Left lung (tissue), 4 donors: ENCODE measurements at regions not wholly inside any gene's neighbourhood (a gene's known extent, or its start where the extent isn't known, plus 50 kb on each side); places are given as distances from the start of the nearest gene placed in this dataset.

Experiments used
- ATAC-seq: fragments of 200-7000 bp; cut with Tn5 transposase; one replicate; pipeline ENCODE4 v1.9.1; 2020; ENCODE audit warnings: moderate library complexity
- DNase-seq, 4 donors: peaks; one replicate each; pipeline ENCODE4 v3.0.0-alpha.2; 2013 to 2020
- H3K27ac ChIP-seq, 2 donors: fragments of 200-600 bp; sonication (generic) in 1 of 2; one replicate each; pipeline versions ENCODE4 v1.5.0 to v1.8.0; 2020 to 2021
- H3K27me3 ChIP-seq, 2 donors: fragments of 200-600 bp; sonication (generic) in 1 of 2; one replicate each; pipeline versions ENCODE4 v1.5.0 to v1.8.0; 2020 to 2021
- H3K36me3 ChIP-seq, 2 donors: fragments of 200-600 bp; sonication (generic) in 1 of 2; one replicate each; pipeline versions ENCODE4 v1.5.0 to v1.8.0; 2020 to 2021
- H3K4me1 ChIP-seq, 2 donors: fragments of 200-600 bp; one replicate each; pipeline ENCODE4 v1.8.0; 2021
- H3K4me3 ChIP-seq, 2 donors: fragments of 200-600 bp; sonication (generic) in 1 of 2; one replicate each; pipeline versions ENCODE4 v1.5.0 to v1.8.0; 2020 to 2021; ENCODE audit warnings: mild to moderate bottlenecking in 1 of 2
- H3K9me3 ChIP-seq, 2 donors: fragments of 200-600 bp; sonication (generic) in 1 of 2; one replicate each; pipeline versions ENCODE4 v1.5.0 to v1.8.0; 2020 to 2021
- intact Hi-C, 2 donors: fragments of 100-400 bp; cut with DNase I; formaldehyde crosslinking; loops; one replicate each; pipeline versions ENCODE4 v1.11.2 to v1.14.2; 2022
- TF ChIP-seq, protein P1 (sequence below), 2 donors: fragments of 200-600 bp; sonication (generic) in 1 of 2; IDR thresholded peaks; one replicate each; pipeline versions ENCODE4 v1.5.0 to v1.8.0; 2021; ENCODE audit warnings: antibody characterized with exemption in 2 of 2
- donor health status: DM: no; HTN: yes; CAD: no.
- donor health status: DM: no; HTN: no; CAD: no.

DNA sequence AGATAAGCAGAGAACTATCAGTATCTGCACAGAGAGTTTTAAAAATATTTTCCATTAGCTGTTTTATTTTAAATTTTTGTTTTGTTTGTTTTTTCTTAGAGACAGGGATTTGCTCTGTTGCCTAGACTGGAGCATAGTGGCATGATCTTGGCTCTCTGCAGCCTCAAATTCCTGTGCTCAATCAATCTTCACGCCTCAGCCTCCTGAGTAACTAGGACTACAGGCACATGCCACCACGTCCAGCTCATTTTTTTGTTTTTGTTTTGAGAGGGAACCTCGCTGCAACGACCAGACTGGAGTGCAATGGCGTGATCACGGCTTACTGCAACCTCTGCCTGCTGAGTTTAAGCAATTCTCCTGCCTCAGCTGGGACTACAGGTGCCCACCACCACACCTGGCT, 138.2 kb upstream of the LPAR1 start:
- H3K4me1 ChIP-seq: no peaks in the 10 kb centered on the region
- no peak overlapping the region for H3K27ac ChIP-seq
- intact Hi-C loops: no loop called here
- DNase-seq: no peak
- H3K36me3 ChIP-seq: no peaks in the 10 kb centered on the region
- no peaks in the 10 kb centered on the region for H3K27me3 ChIP-seq
- TF ChIP-seq, protein P1, sequence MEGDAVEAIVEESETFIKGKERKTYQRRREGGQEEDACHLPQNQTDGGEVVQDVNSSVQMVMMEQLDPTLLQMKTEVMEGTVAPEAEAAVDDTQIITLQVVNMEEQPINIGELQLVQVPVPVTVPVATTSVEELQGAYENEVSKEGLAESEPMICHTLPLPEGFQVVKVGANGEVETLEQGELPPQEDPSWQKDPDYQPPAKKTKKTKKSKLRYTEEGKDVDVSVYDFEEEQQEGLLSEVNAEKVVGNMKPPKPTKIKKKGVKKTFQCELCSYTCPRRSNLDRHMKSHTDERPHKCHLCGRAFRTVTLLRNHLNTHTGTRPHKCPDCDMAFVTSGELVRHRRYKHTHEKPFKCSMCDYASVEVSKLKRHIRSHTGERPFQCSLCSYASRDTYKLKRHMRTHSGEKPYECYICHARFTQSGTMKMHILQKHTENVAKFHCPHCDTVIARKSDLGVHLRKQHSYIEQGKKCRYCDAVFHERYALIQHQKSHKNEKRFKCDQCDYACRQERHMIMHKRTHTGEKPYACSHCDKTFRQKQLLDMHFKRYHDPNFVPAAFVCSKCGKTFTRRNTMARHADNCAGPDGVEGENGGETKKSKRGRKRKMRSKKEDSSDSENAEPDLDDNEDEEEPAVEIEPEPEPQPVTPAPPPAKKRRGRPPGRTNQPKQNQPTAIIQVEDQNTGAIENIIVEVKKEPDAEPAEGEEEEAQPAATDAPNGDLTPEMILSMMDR (IDR thresholded peaks at IDR 0.05): no peak
- H3K9me3 ChIP-seq: no peaks in the 10 kb centered on the region
- ATAC-seq: no peak
- no peak overlapping the region for H3K4me3 ChIP-seq

DNA sequence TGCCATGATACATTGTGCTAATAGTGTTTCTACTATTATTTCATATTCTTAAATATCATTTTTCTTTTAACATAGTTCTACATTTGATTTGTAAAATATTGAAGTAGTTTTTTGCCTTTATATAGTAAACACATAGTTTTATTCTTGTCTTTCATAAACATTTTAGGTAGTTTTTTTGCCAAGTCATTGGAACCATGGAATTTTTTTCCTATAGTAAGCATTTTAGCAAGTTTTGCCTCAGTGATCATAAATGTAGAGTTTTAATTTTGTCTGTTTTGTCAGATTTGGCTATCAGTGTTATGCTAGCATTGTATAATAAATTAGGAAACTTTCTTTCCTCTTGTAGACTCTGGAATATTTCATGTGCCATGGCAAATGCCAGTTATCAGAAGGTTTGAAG, 137.1 kb upstream of the LPAR1 start:
- Histone ChIP-seq H3K27me3 (no peaks in the 10 kb centered on the region), H3K36me3 (no peaks in the 10 kb centered on the region), H3K4me1 (no peaks in the 10 kb centered on the region), H3K9me3 (no peaks in the 10 kb centered on the region), H3K27ac (no peak overlapping the region), H3K4me3 (no peak overlapping the region)
- intact Hi-C loops: no loop called here
- ATAC-seq (no peak), DNase-seq (no peak)
- TF ChIP-seq, protein P1 (IDR thresholded peaks at IDR 0.05): no peak

DNA sequence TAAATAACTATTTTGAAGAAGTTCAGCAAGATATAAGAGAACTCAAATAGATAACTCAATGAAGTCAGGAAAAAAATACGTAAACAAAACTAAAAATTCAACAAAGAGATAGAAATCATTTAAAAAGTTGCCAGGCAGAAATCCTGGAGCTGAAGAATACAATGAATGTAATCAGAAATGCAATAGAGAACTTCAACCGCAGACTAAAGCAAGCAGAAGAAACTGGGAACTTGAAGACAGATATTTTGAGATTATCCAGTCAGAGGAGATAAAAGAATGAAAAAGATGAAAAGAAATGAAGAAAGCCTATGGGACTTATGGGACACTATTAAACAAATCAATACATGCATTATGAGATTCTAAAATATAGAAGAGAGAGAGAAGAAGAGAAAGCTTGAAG, 129.1 kb upstream of the LPAR1 start:
- H3K36me3 ChIP-seq: no peaks in the 10 kb centered on the region
- intact Hi-C loops: no loop called here
- DNase-seq (no peak), ATAC-seq (no peak)
- peaks cover 0 to 16% of the 10 kb centered on the region in 2 donors for H3K9me3 ChIP-seq
- no peaks in the 10 kb centered on the region for H3K27me3 ChIP-seq
- TF ChIP-seq, protein P1 (IDR thresholded peaks at IDR 0.05): no peak
- no peak overlapping the region for H3K27ac ChIP-seq
- H3K4me3 ChIP-seq: no peak overlapping the region
- H3K4me1 ChIP-seq: peaks cover 0 to 23% of the 10 kb centered on the region in 2 donors

DNA sequence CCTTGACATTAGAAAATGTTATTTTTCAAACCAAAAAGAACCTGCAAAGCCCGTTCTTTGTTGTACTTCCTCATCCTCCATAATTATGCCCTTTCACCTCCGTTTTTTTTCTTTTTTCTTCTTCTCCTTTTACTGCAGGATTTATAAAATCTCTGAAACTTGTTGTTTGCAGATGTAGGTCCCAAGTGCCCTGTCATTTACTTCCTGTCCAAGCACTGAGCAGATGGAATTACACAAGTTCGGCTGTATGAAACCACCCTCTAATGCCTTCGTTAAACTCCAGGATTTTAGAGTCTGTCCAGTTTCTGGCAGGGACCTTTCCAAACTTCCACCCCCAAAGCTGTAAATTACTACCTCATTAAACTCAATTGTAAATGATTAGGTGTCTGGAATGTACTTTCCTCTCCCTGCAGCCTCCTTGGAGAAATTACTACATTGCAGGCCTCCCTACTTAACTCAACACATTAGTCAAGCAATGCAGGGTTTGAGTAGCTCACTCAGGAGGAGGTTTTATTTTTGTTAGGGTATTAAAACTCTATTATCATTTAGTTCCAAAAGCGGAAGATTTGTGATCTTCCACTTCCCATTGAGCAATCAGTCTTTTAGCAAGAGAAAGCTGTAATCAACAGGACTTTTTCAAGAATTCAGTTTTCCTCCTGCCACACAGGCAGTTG, 125.6 kb upstream of the LPAR1 start:
- intact Hi-C loops: no loop called here
- ATAC-seq: peak; percentile 57

DNA sequence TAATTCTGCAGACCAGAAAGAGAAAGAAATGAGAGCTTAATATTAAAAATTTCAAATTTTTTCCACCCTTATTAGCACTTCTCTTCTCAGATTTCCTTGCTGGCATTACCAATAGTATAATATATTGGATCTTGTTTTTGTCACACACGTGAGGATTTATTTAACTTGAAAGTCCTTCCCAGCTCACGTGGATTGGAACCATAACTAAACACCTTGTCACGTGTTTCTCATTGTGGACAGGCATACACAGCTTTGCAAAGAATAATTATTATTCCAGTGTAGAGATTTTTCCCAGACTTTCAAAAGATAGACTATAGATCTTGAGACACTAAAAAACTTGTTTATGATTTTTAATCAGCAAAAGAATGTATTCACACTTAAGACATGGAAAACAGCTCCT, 123.8 kb upstream of the LPAR1 start:
- Histone ChIP-seq H3K9me3 (peaks cover 0 to under 1% of the 10 kb centered on the region in 2 donors), H3K4me1 (peaks cover 0 to 23% of the 10 kb centered on the region in 2 donors), H3K36me3 (no peaks in the 10 kb centered on the region), H3K27me3 (no peaks in the 10 kb centered on the region), H3K4me3 (no peak overlapping the region), H3K27ac (no peak overlapping the region)
- ATAC-seq (no peak), DNase-seq (no peak)
- TF ChIP-seq, protein P1 (IDR thresholded peaks at IDR 0.05): no peak
- intact Hi-C loops: no loop called here

More for the DNA sequence above, 125.6 kb upstream of the LPAR1 start:
- Histone ChIP-seq H3K9me3 (peaks cover 0 to 16% of the 10 kb centered on the region in 2 donors), H3K27ac (peak overlapping the region; percentile 51 to 89), H3K27me3 (no peaks in the 10 kb centered on the region), H3K36me3 (no peaks in the 10 kb centered on the region), H3K4me3 (no peak overlapping the region), H3K4me1 (peaks cover 0 to 23% of the 10 kb centered on the region in 2 donors)
- TF ChIP-seq, protein P1 (IDR thresholded peaks at IDR 0.05): no peak
- peak in 2 of 4 donors; percentile 78 to 85 for DNase-seq
